Esophagus (tissue), 2 donors: ENCODE measurements at regions not wholly inside any gene's neighbourhood (a gene's known extent, or its start where the extent isn't known, plus 50 kb on each side); places are given as distances from the start of the nearest gene placed in this dataset.

Experiments used
- H3K27ac ChIP-seq, 2 donors: one replicate each; pipeline ENCODE4 v1.5.1; 2013; ENCODE audit warnings: low read depth in 2 of 2, mild to moderate bottlenecking in 2 of 2, inconsistent platforms in 1 of 2, low read length in 1 of 2, moderate library complexity in 1 of 2
- H3K27me3 ChIP-seq, 2 donors: one replicate each; pipeline ENCODE4 v1.6.1; 2013; ENCODE audit warnings: low read length in 2 of 2, control low read depth in 1 of 2, mild to moderate bottlenecking in 1 of 2; ENCODE audit not compliant: insufficient read depth in 2 of 2, control insufficient read depth in 1 of 2
- H3K36me3 ChIP-seq, 2 donors: one replicate each; pipeline ENCODE4 v1.6.1; 2013; ENCODE audit warnings: low read length in 1 of 2; ENCODE audit not compliant: control insufficient read depth in 2 of 2, insufficient read depth in 2 of 2
- H3K4me1 ChIP-seq, 2 donors: one replicate each; pipeline ENCODE4 v1.6.1; 2013; ENCODE audit warnings: low read length in 1 of 2; ENCODE audit not compliant: control insufficient read depth in 2 of 2, insufficient read depth in 2 of 2
- H3K4me3 ChIP-seq, 2 donors: one replicate each; pipeline ENCODE4 v1.5.1; 2013; ENCODE audit warnings: low read length in 2 of 2, mild to moderate bottlenecking in 2 of 2, low read depth in 1 of 2, moderate library complexity in 1 of 2
- H3K9me3 ChIP-seq, 2 donors: one replicate each; pipeline ENCODE4 v1.6.1; 2013; ENCODE audit warnings: mild to moderate bottlenecking in 2 of 2, low read depth in 1 of 2, low read length in 1 of 2, moderate library complexity in 1 of 2; ENCODE audit not compliant: control insufficient read depth in 2 of 2, insufficient read depth in 1 of 2
- WGBS, 2 donors: extraction: QIAGEN DNeasy Blood & Tissue Kit; methylation state at CpG; one replicate each; pipeline ENCODE4 v1.1.7; 2013; 5-methylcytosine and 5-hydroxymethylcytosine counted together
- donor health status: healthy with polysubstance abuse.
- donor health status: Bipolar disorder and iron deficiency.

DNA sequence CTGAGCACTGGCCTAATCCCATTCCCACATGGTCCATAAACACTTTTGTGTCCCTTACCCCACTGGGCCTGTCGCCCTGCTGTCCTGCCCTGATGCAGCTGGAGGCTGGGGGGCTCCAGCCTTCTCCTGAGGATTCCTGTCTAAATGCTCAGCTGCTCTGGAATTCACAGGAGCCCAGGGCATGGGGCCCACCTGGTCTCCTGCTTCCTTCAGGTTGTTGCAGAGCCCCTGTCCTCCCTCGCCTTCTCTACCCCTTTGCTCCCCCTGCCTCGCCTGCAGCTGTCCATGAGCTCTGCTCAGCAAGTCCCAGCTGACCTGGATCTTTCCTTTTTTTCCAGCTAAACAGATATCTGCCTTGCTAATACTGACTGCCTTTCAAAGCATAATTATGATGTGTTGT, 286.9 kb downstream of the XXYLT1 start:
- Histone ChIP-seq H3K36me3 (no peaks in the 10 kb centered on the region), H3K4me3 (no peak overlapping the region), H3K4me1 (peaks cover 9 to 21% of the 10 kb centered on the region in 2 donors), H3K27me3 (no peaks in the 10 kb centered on the region), H3K9me3 (peaks cover 0 to 2% of the 10 kb centered on the region in 2 donors), H3K27ac (no peak overlapping the region)
- WGBS, 2 donors, result 91 to 93% methylated on average over 3 of the region's 3 CpGs

GRCh38 chr3:194984622-194985021, 286.3 kb downstream of the XXYLT1 start:
- Histone ChIP-seq H3K4me3 (no peak overlapping the region), H3K27ac (peak overlapping the region in 1 of 2 donors; percentile 52), H3K4me1 (peaks cover 9 to 21% of the 10 kb centered on the region in 2 donors), H3K9me3 (peaks cover 0 to 2% of the 10 kb centered on the region in 2 donors), H3K36me3 (no peaks in the 10 kb centered on the region), H3K27me3 (no peaks in the 10 kb centered on the region)
- 64 to 65% methylated on average over 9 of the region's 9 CpGs for WGBS, 2 donors

- no peak overlapping the region for H3K4me3 ChIP-seq
- peak overlapping the region; percentile 21 to 52 for H3K27ac ChIP-seq
- no peaks in the 10 kb centered on the region for H3K36me3 ChIP-seq
- H3K4me1 ChIP-seq, result peaks cover 9 to 21% of the 10 kb centered on the region in 2 donors
- peaks cover 0 to 2% of the 10 kb centered on the region in 2 donors for H3K9me3 ChIP-seq
- WGBS, 2 donors, result 38 to 39% methylated on average over 33 of the region's 33 CpGs
- no peaks in the 10 kb centered on the region for H3K27me3 ChIP-seq
Measured at GRCh38 chr3:194985031-194985578, 285.9 kb downstream of the XXYLT1 start.

- H3K36me3 ChIP-seq, result no peaks in the 10 kb centered on the region
- WGBS, 2 donors, result 57 to 70% methylated on average over 17 of the region's 17 CpGs
- no peak overlapping the region for H3K4me3 ChIP-seq
- no peaks in the 10 kb centered on the region for H3K27me3 ChIP-seq
- peaks cover 9 to 21% of the 10 kb centered on the region in 2 donors for H3K4me1 ChIP-seq
- H3K27ac ChIP-seq, result peak overlapping the region; percentile 78 to 89
- peaks cover 2% of the 10 kb centered on the region in 2 donors for H3K9me3 ChIP-seq
Measured at GRCh38 chr3:194986208-194987043, 284.5 kb downstream of the XXYLT1 start.

DNA sequence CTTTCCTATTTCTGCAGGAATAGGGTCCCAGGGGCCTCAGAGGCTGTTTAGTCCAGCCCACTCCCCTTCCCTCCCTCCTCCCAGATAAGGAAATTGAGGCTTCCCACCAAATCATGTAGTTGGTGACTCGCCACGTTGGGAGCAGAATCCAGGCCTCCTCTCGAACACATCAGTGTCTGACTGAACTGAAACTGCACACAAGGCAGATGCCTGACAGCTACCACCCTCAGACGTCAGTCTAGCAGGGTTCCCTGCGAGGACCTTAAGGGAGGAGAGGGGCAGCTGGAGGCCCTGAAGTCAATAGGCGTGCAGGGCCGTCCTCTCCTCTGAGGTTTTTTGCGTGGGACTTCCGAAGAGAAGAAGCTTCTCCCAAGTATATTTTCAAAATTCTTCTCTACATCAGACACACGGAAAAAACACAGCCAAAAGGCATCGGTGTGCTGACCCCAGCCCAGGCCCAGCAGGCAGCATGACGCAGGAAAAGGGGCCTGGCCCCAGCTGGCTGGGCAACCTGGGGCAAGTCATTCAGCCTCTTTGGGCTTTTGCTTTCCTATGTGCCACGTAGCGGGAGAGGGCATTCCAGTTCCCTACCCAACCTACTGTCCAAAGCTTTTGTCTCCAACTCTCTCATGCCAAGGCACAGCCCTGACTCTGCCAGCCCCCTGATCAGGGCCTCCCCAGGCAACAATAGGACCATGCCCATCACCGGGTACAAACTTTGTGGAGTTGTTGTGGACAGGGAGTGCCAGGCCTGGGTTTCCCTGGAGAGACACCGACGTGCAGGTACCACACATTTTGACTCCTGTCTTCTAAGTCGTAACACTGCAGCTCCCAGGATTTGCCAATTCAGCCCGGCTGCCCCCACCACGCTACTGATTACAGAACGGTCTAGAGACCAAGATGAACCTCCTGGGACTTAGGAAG, 283.1 kb downstream of the XXYLT1 start:
- Histone ChIP-seq H3K27me3 (no peaks in the 10 kb centered on the region), H3K4me3 (no peak overlapping the region), H3K36me3 (no peaks in the 10 kb centered on the region), H3K9me3 (peaks cover 0 to 2% of the 10 kb centered on the region in 2 donors), H3K4me1 (peaks cover 9 to 21% of the 10 kb centered on the region in 2 donors), H3K27ac (peak overlapping the region in 1 of 2 donors; percentile 44)
- 78 to 91% methylated on average over 21 of the region's 21 CpGs for WGBS, 2 donors

GRCh38 chr3:194988495-194989165, 282.3 kb downstream of the XXYLT1 start:
- Histone ChIP-seq H3K9me3 (peaks cover 0 to 2% of the 10 kb centered on the region in 2 donors), H3K4me1 (peaks cover 9 to 21% of the 10 kb centered on the region in 2 donors), H3K36me3 (no peaks in the 10 kb centered on the region), H3K27me3 (no peaks in the 10 kb centered on the region), H3K27ac (peak overlapping the region in 1 of 2 donors; percentile 44), H3K4me3 (no peak overlapping the region)
- WGBS, 2 donors, result 66 to 74% methylated on average over 8 of the region's 8 CpGs

DNA sequence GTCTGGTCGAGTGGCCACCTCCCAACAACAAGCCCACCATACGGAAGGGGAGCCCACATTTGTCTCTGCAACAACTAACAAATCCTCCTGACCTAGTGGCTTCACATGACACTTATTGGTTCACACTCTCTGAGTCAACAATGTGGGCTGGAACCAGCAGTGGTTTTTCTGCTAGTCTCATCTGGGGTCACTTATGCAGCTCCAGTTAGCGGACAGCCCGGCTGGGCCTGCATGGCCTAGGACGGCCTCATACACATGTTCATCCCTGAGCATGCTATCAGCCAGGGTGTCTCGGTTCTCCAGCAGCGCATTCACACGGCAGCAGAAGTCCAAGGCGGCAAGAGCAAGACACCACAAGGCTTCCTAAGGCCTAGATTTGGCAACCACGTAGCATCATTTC, 281.7 kb downstream of the XXYLT1 start:
- H3K4me1 ChIP-seq, result peaks cover 9 to 21% of the 10 kb centered on the region in 2 donors
- H3K4me3 ChIP-seq, result no peak overlapping the region
- no peaks in the 10 kb centered on the region for H3K27me3 ChIP-seq
- 80 to 93% methylated on average over 10 of the region's 10 CpGs for WGBS, 2 donors
- peaks cover 0 to 2% of the 10 kb centered on the region in 2 donors for H3K9me3 ChIP-seq
- H3K36me3 ChIP-seq, result no peaks in the 10 kb centered on the region
- H3K27ac ChIP-seq, result peak overlapping the region in 1 of 2 donors; percentile 35

- WGBS, 2 donors, result 76 to 84% methylated on average over 8 of the region's 8 CpGs
Measured at GRCh38 chr3:194990454-194991337, 280.3 kb downstream of the XXYLT1 start.

More at GRCh38 chr3:194990454-194991337, 280.3 kb downstream of the XXYLT1 start:
- Histone ChIP-seq H3K27ac (no peak overlapping the region), H3K9me3 (peaks cover 0 to 2% of the 10 kb centered on the region in 2 donors), H3K27me3 (no peaks in the 10 kb centered on the region), H3K4me1 (peaks cover 4 to 17% of the 10 kb centered on the region in 2 donors), H3K36me3 (no peaks in the 10 kb centered on the region), H3K4me3 (no peak overlapping the region)
